ENCODE measurements at regions not wholly inside any gene's neighbourhood (a gene's known extent, or its start where the extent isn't known, plus 50 kb on each side); places are given as distances from the start of the nearest gene placed in this dataset.

- Mint-ChIP-seq H3K36me3 (ENCODE audit: low read depth) (no peaks in the 10 kb centered on the region), H3K27ac (no peak overlapping the region), H3K27me3 (ENCODE audit: insufficient read depth) (no peaks in the 10 kb centered on the region), H3K4me3 (no peak overlapping the region), H3K9me3 (peaks cover 2% of the 10 kb centered on the region), H3K4me1 (peaks cover 2% of the 10 kb centered on the region)
- TF ChIP-seq, protein P1, sequence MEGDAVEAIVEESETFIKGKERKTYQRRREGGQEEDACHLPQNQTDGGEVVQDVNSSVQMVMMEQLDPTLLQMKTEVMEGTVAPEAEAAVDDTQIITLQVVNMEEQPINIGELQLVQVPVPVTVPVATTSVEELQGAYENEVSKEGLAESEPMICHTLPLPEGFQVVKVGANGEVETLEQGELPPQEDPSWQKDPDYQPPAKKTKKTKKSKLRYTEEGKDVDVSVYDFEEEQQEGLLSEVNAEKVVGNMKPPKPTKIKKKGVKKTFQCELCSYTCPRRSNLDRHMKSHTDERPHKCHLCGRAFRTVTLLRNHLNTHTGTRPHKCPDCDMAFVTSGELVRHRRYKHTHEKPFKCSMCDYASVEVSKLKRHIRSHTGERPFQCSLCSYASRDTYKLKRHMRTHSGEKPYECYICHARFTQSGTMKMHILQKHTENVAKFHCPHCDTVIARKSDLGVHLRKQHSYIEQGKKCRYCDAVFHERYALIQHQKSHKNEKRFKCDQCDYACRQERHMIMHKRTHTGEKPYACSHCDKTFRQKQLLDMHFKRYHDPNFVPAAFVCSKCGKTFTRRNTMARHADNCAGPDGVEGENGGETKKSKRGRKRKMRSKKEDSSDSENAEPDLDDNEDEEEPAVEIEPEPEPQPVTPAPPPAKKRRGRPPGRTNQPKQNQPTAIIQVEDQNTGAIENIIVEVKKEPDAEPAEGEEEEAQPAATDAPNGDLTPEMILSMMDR (conservative IDR thresholded peaks at IDR 0.05): no peak
- H3K4me3 ChIP-seq (ENCODE audit: low read length): no peak overlapping the region
- H3K4me1 ChIP-seq (ENCODE audit: control insufficient read depth, insufficient read depth, low read length): no peaks in the 10 kb centered on the region
- H3K9me3 ChIP-seq (ENCODE audit: control insufficient read depth, low read length): no peaks in the 10 kb centered on the region
- H3K9ac ChIP-seq (ENCODE audit: extremely low read depth, low read length, poor library complexity, severe bottlenecking): no peak overlapping the region
- no peak for DNase-seq
- 86 to 95% methylated on average over 1 to 3 of the region's 3 CpGs for WGBS, 2 experiments (ENCODE audit: insufficient coverage in 1 of 2, insufficient read length in 1 of 2)
- H3K27ac ChIP-seq (ENCODE audit: low read depth, low read length): no peak overlapping the region
- H3K36me3 ChIP-seq (ENCODE audit: control insufficient read depth, insufficient read depth, low read length): no peaks in the 10 kb centered on the region
- no peaks in the 10 kb centered on the region for H3K27me3 ChIP-seq (ENCODE audit: control insufficient read depth, insufficient read depth, low read length, poor library complexity, severe bottlenecking)
These were observed 182.2 kb upstream of the KCNIP4 start for GRCh38 chr4:22130741-22131140.

DNA sequence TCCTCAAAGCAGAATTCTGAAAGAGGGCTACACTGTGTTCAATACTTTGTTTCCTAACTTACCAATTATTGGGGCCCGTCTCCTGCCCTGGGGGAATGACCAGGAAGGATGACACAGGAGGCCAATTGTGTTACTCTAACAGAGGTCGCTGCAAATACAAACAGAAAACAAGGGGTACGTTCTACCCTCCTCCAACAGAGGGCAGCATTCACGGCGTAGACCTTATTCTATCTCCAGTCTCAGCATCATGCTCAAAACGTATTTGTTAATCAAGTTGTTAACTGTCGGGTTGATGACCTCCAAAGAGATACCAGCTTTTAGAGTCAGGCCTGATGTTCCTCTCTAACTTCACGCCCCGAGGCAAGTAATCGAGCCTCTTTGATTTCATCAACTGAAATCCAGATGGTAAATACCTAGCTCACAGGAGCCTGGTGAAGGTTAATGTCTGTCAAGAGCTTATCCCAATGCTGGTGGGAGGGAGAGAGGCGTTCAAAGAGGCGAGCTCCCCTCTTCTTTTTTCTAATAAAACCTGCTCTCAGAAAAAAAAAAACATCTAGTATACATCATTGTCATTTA lies 181.0 kb upstream of the KCNIP4 start:
- Histone ChIP-seq H3K9me3 (ENCODE audit: control insufficient read depth, low read length) (no peaks in the 10 kb centered on the region), H3K4me1 (ENCODE audit: control insufficient read depth, insufficient read depth, low read length) (no peaks in the 10 kb centered on the region)
- WGBS, 2 experiments (ENCODE audit: insufficient coverage in 1 of 2, insufficient read length in 1 of 2): 46 to 54% methylated on average over 8 to 12 of the region's 12 CpGs

GRCh38 chr4:22122062-22122461 lies 173.5 kb upstream of the KCNIP4 start:
- H3K36me3 Mint-ChIP-seq (ENCODE audit: low read depth): peaks cover 5% of the 10 kb centered on the region
- no peaks in the 10 kb centered on the region for H3K36me3 ChIP-seq (ENCODE audit: control insufficient read depth, insufficient read depth, low read length)
- H3K27ac Mint-ChIP-seq: no peak overlapping the region
- H3K9ac ChIP-seq (ENCODE audit: extremely low read depth, low read length, poor library complexity, severe bottlenecking): no peak overlapping the region
- H3K4me3 ChIP-seq (ENCODE audit: low read length): no peak overlapping the region
- TF ChIP-seq, protein P1 (conservative IDR thresholded peaks at IDR 0.05): no peak
- H3K27me3 Mint-ChIP-seq (ENCODE audit: insufficient read depth): no peaks in the 10 kb centered on the region
- H3K4me1 ChIP-seq (ENCODE audit: control insufficient read depth, insufficient read depth, low read length): no peaks in the 10 kb centered on the region
- 95% methylated on average over 2 of the region's 2 CpGs; no CpG with 5 or more reads in 1 of the 2 experiments for WGBS, 2 experiments (ENCODE audit: insufficient coverage in 1 of 2, insufficient read length in 1 of 2)
- no peak for DNase-seq
- H3K4me3 Mint-ChIP-seq: no peak overlapping the region
- peaks cover 35% of the 10 kb centered on the region for H3K9me3 Mint-ChIP-seq
- H3K27ac ChIP-seq (ENCODE audit: low read depth, low read length): no peak overlapping the region
- H3K9me3 ChIP-seq (ENCODE audit: control insufficient read depth, low read length): peaks cover 15% of the 10 kb centered on the region
- no peaks in the 10 kb centered on the region for H3K4me1 Mint-ChIP-seq
- H3K27me3 ChIP-seq (ENCODE audit: control insufficient read depth, insufficient read depth, low read length, poor library complexity, severe bottlenecking): no peaks in the 10 kb centered on the region

More for the DNA sequence above, 181.0 kb upstream of the KCNIP4 start:
- H3K4me3 Mint-ChIP-seq: no peak overlapping the region
- H3K36me3 ChIP-seq (ENCODE audit: control insufficient read depth, insufficient read depth, low read length): no peaks in the 10 kb centered on the region
- H3K27ac Mint-ChIP-seq: no peak overlapping the region
- H3K27ac ChIP-seq (ENCODE audit: low read depth, low read length): no peak overlapping the region
- peak; percentile 88 for DNase-seq
- H3K4me1 Mint-ChIP-seq: peaks cover 2% of the 10 kb centered on the region
- no peaks in the 10 kb centered on the region for H3K27me3 Mint-ChIP-seq (ENCODE audit: insufficient read depth)
- no peaks in the 10 kb centered on the region for H3K27me3 ChIP-seq (ENCODE audit: control insufficient read depth, insufficient read depth, low read length, poor library complexity, severe bottlenecking)
- peaks cover 8% of the 10 kb centered on the region for H3K9me3 Mint-ChIP-seq
- H3K4me3 ChIP-seq (ENCODE audit: low read length): no peak overlapping the region
- no peaks in the 10 kb centered on the region for H3K36me3 Mint-ChIP-seq (ENCODE audit: low read depth)
- H3K9ac ChIP-seq (ENCODE audit: extremely low read depth, low read length, poor library complexity, severe bottlenecking): no peak overlapping the region
- TF ChIP-seq, protein P1 (conservative IDR thresholded peaks at IDR 0.05): peak; percentile 86

Measured in endodermal cell (in vitro differentiated cells).